ENCODE measurements at regions not wholly inside any gene's neighbourhood (a gene's known extent, or its start where the extent isn't known, plus 50 kb on each side); places are given as distances from the start of the nearest gene placed in this dataset.

DNA sequence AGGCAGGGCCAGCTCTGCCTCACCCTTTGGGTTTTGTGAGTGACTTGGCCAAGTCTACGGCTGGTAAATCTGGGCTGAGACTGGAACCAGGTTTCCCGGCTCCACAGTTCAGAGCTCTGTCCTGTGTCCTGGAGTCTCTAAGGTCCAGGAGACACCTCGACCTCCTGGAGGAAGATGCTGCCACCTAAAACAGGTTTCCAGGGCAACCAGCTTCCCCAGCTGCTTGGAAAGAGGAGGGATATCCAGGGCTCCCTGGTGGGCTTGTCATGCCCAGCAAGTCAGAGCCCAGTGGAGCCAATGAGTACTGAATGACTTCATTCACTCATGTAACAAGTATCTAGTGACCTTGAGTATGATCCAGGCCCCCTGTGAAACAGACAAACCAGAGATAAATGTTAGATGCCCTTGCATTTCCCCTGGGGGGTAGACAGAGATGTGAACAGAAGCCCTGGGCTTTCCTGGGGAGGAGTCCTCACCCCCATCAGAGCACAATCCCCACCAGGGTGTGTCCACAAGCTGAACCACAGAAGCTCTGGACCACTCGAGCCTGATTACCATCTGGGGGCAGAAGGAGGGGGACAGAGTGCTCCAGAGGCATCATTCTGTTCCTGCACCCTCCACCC is 181.2 kb upstream of the RAB4A start:
- no peaks in the 10 kb centered on the region for H3K9me3 Mint-ChIP-seq
- DNase-seq (ENCODE audit: low read depth, low spot score), result no peak
- H3K27ac Mint-ChIP-seq (ENCODE audit: unreplicated experiment), result no peak overlapping the region
- no peaks in the 10 kb centered on the region for H3K27me3 Mint-ChIP-seq (ENCODE audit: low read depth)
- no peak for TF ChIP-seq CTCF (conservative IDR thresholded peaks at IDR 0.05)
- H3K4me3 Mint-ChIP-seq, result no peak overlapping the region
- H3K4me1 Mint-ChIP-seq, result peaks cover 25% of the 10 kb centered on the region
- H3K36me3 Mint-ChIP-seq (ENCODE audit: low read depth), result no peaks in the 10 kb centered on the region

GRCh38 chr1:229091721-229092136 is 179.2 kb upstream of the RAB4A start:
- H3K9me3 Mint-ChIP-seq, result no peaks in the 10 kb centered on the region
- no peak for DNase-seq (ENCODE audit: low read depth, low spot score)
- H3K27ac Mint-ChIP-seq (ENCODE audit: unreplicated experiment), result no peak overlapping the region

GRCh38 chr1:229092377-229093237 is 178.3 kb upstream of the RAB4A start:
- DNase-seq (ENCODE audit: low read depth, low spot score), result no peak
- Mint-ChIP-seq H3K27me3 (ENCODE audit: low read depth) (no peaks in the 10 kb centered on the region), H3K36me3 (ENCODE audit: low read depth) (no peaks in the 10 kb centered on the region), H3K27ac (ENCODE audit: unreplicated experiment) (no peak overlapping the region), H3K9me3 (no peaks in the 10 kb centered on the region), H3K4me3 (no peak overlapping the region), H3K4me1 (peaks cover 28% of the 10 kb centered on the region)
- no peak for TF ChIP-seq CTCF (conservative IDR thresholded peaks at IDR 0.05)

More at GRCh38 chr1:229091721-229092136, 179.2 kb upstream of the RAB4A start:
- Mint-ChIP-seq H3K4me1 (peaks cover 27% of the 10 kb centered on the region), H3K4me3 (no peak overlapping the region), H3K27me3 (ENCODE audit: low read depth) (no peaks in the 10 kb centered on the region), H3K36me3 (ENCODE audit: low read depth) (no peaks in the 10 kb centered on the region)
- TF ChIP-seq CTCF (conservative IDR thresholded peaks at IDR 0.05), result no peak

DNA sequence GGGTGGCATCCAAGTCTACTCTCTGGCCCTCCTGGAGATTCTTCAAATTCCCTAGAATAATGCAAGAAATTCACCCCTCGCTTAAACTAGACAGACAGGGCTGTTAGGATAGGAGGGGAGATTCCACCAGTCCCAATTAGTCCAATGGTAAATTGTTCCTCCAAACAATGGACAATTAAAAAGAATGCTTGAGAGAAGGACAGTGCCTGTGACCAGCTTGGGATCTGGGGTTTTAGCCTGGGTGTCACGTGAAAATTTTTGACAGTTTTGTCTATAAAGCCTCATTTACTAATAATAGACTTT is 177.7 kb upstream of the RAB4A start:
- TF ChIP-seq CTCF (conservative IDR thresholded peaks at IDR 0.05), result no peak
- H3K27me3 Mint-ChIP-seq (ENCODE audit: low read depth), result no peaks in the 10 kb centered on the region

GRCh38 chr1:229093609-229094336 is 177.1 kb upstream of the RAB4A start:
- DNase-seq (ENCODE audit: low read depth, low spot score), result no peak

More for the DNA sequence above, 177.7 kb upstream of the RAB4A start:
- no peak overlapping the region for H3K4me3 Mint-ChIP-seq
- DNase-seq (ENCODE audit: low read depth, low spot score), result no peak
- H3K4me1 Mint-ChIP-seq, result peaks cover 30% of the 10 kb centered on the region
- H3K9me3 Mint-ChIP-seq, result no peaks in the 10 kb centered on the region
- H3K36me3 Mint-ChIP-seq (ENCODE audit: low read depth), result no peaks in the 10 kb centered on the region
- no peak overlapping the region for H3K27ac Mint-ChIP-seq (ENCODE audit: unreplicated experiment)

More at GRCh38 chr1:229093609-229094336, 177.1 kb upstream of the RAB4A start:
- no peak overlapping the region for H3K27ac Mint-ChIP-seq (ENCODE audit: unreplicated experiment)
- H3K4me1 Mint-ChIP-seq, result peaks cover 30% of the 10 kb centered on the region
- H3K9me3 Mint-ChIP-seq, result no peaks in the 10 kb centered on the region
- no peak overlapping the region for H3K4me3 Mint-ChIP-seq
- TF ChIP-seq CTCF (conservative IDR thresholded peaks at IDR 0.05), result no peak
- H3K27me3 Mint-ChIP-seq (ENCODE audit: low read depth), result no peaks in the 10 kb centered on the region
- H3K36me3 Mint-ChIP-seq (ENCODE audit: low read depth), result no peaks in the 10 kb centered on the region

Measured in neural crest cell (in vitro differentiated cells).